Mononuclear cell (primary cell): ENCODE measurements at regions not wholly inside any gene's neighbourhood (a gene's known extent, or its start where the extent isn't known, plus 50 kb on each side); places are given as distances from the start of the nearest gene placed in this dataset.
"Not testable (repeated sequence)": the region's sequence is repeated elsewhere in the genome, so short reads cannot be mapped to it uniquely, and the experiment has no call there.

Experiments
- H3K27me3 ChIP-seq: 2 replicates; pipeline ENCODE4 v1.6.0; 2011; ENCODE audit warnings: low read length, control low read depth; ENCODE audit not compliant: insufficient read depth
- H3K4me1 ChIP-seq: 2 replicates; pipeline ENCODE4 v1.5.1; 2011; ENCODE audit warnings: mild to moderate bottlenecking, low read length, control low read depth; ENCODE audit not compliant: insufficient read depth
- H3K4me3 ChIP-seq: 2 replicates; pipeline ENCODE4 v1.5.1; 2011; ENCODE audit warnings: mild to moderate bottlenecking, low read length, moderate library complexity
- H3K9me3 ChIP-seq: 2 replicates; pipeline ENCODE4 v1.5.1; 2011; ENCODE audit warnings: low read depth, mild to moderate bottlenecking, control low read depth, low read length

GRCh38 chr5:92144824-92145223, 761.7 kb upstream of the ARRDC3 start:
- H3K27me3 ChIP-seq, result no peaks in the 10 kb centered on the region
- H3K4me3 ChIP-seq, result no peak overlapping the region
- H3K4me1 ChIP-seq, result no peaks in the 10 kb centered on the region
- peaks cover 5% of the 10 kb centered on the region for H3K9me3 ChIP-seq

DNA sequence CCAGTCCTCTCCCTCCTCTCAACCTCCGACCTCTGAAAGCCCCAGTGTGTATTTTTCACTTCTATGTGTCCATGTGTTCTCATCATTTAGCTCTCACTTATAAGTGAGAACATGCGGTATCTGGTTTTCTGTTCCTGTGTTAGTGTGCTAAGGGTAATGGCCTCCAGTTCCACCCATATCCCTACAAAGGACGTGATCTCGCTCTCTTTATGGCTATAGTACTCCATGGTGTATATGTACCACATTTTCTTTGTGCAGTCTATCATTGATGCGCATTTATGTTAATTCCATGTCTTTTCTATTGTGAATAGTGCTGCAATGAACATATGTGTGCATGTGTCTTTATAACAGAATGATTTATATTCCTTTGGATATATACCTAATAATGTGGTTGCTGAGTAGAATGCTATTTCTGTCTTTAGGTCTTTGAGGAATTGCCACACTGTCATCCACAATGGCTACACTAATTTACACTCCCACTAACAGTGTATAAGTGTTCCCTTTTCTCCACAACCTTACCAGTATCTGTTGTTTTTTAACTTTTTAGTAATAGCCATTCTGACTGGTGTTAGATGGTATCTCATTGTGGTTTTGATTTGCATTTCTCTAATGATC, 749.3 kb upstream of the ARRDC3 start:
- H3K27me3 ChIP-seq, H3K9me3 ChIP-seq, H3K4me1 ChIP-seq, H3K4me3 ChIP-seq: not testable (repeated sequence)

- H3K27me3 ChIP-seq, result no peaks in the 10 kb centered on the region
- H3K9me3 ChIP-seq, result no peaks in the 10 kb centered on the region
- no peaks in the 10 kb centered on the region for H3K4me1 ChIP-seq
- no peak overlapping the region for H3K4me3 ChIP-seq
These were observed 743.1 kb upstream of the ARRDC3 start for GRCh38 chr5:92126182-92126581.

DNA sequence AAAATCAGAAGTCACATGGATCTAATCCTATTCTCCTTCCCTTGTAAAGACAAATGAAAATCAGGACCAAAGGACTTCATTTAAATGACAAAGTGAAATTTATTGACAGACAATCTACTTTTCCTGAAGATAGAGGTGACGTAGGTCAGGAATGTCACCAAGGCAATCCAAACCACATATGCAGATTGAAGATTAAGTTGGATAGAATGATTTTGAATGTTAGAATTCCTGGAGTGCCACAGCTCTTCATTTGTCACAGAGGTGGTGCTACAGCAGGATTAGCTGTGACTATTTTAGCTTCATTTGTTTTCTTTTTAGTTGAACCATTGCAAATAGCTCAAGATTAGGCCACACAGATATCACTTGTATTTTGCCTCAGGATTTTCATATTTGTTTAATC, 736.0 kb upstream of the ARRDC3 start:
- Histone ChIP-seq H3K9me3 (no peaks in the 10 kb centered on the region), H3K27me3 (no peaks in the 10 kb centered on the region), H3K4me3 (no peak overlapping the region), H3K4me1 (no peaks in the 10 kb centered on the region)

DNA sequence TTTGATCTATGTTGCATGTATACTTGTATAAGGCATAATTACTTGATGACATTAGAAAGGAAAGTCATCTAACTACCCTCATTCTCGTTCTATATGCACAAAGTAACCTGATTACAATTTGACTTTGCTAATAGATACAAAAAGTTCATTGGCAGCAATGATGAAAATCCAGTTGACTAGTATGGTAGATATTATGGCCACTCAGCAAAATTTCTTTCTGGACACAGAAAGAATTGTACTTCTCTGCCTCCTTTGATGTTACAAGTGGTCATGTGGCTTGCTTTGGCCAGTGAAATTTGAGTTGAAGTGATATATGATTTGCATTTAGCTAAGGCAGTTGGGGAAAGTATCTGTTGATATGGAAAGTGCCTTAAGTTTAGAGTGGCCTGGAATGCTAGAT, 723.7 kb upstream of the ARRDC3 start:
- Histone ChIP-seq H3K27me3 (no peaks in the 10 kb centered on the region), H3K9me3 (no peaks in the 10 kb centered on the region), H3K4me3 (no peak overlapping the region), H3K4me1 (no peaks in the 10 kb centered on the region)

- H3K27me3 ChIP-seq, result no peaks in the 10 kb centered on the region
- H3K9me3 ChIP-seq, result no peaks in the 10 kb centered on the region
These were observed 721.0 kb upstream of the ARRDC3 start for GRCh38 chr5:92104126-92104525.

GRCh38 chr5:92102313-92102712, 719.2 kb upstream of the ARRDC3 start:
- no peaks in the 10 kb centered on the region for H3K27me3 ChIP-seq
- H3K4me1 ChIP-seq, result no peaks in the 10 kb centered on the region
- no peak overlapping the region for H3K4me3 ChIP-seq
- no peaks in the 10 kb centered on the region for H3K9me3 ChIP-seq

More at GRCh38 chr5:92104126-92104525, 721.0 kb upstream of the ARRDC3 start:
- no peak overlapping the region for H3K4me3 ChIP-seq
- no peaks in the 10 kb centered on the region for H3K4me1 ChIP-seq

DNA sequence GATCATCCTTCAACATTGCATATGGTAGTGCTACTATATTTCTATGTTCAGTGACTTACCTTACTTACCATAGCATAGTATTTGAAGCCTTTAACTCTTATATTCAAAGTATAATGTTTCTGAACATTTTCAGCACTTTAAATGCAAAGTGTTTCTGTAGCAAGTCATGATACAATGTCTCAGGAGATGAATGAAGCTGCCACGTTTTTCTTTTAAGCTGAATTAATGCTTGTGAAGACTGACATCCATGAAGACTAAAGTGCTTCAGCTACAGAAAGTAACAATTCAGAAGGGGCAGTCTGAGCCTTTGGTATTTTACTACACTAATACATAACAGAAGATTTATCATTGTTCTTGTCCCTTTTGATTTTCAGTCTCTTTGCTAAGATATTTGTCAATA, 709.1 kb upstream of the ARRDC3 start:
- Histone ChIP-seq H3K9me3 (peaks cover 5% of the 10 kb centered on the region), H3K4me1 (no peaks in the 10 kb centered on the region), H3K27me3 (no peaks in the 10 kb centered on the region), H3K4me3 (no peak overlapping the region)

DNA sequence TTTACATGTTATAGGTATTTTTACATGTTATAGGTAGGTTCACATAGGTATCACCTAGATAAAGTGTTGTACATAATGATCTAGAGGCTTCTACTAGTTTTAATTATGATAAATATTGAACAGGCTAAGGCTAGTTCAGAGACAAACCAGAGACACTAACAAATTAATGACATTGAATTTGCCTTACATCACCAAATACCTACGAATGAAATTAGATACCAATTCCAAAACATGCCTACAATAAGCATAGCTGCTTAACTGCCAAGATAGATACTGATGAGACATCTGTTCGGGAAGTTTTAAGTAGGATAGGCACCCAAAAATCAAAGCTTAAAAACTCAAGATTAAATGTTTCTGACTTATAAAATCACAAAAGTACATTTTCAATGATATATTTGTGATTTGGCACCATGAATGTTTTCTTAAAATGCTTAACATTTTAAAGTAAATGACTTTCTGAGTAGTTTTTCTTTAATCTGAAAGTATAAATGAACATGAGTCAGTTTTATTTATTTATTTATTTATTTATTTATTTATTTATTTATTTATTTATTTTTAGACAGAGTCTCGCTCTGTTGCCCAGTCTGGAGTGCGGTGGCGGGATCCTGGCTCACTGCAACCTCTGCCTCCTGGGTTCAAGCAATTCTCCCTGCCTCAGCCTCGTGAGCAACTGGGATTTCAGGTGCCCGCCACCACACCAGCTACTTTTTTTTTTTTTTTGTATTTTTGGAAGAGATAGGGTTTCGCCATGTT, 703.1 kb upstream of the ARRDC3 start:
- Histone ChIP-seq H3K4me1 (no peaks in the 10 kb centered on the region), H3K4me3 (no peak overlapping the region), H3K9me3 (no peaks in the 10 kb centered on the region), H3K27me3 (no peaks in the 10 kb centered on the region)

- Histone ChIP-seq H3K27me3 (no peaks in the 10 kb centered on the region), H3K4me1 (no peaks in the 10 kb centered on the region), H3K4me3 (no peak overlapping the region), H3K9me3 (no peaks in the 10 kb centered on the region)
These were observed 699.0 kb upstream of the ARRDC3 start for GRCh38 chr5:92081958-92082712.

DNA sequence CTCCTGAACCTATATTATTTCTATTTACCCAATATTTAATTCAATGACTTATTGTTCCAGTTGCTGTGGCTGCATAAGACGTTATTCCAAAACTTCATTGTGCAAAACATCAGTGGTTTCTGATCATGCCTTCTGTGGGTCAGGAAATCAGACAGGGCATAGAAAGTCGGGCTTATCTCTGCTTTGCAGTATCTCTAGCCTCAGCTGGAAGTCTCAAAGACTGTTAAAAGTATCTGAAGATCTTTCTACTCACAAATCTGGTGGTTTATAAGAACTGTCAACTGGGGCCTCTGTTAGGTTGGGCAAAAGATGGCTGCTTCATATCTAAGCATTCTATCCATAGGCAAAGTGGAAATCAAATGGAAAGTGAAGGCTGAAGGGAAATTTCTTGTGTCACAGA, 687.7 kb upstream of the ARRDC3 start:
- Histone ChIP-seq H3K4me1 (no peaks in the 10 kb centered on the region), H3K4me3 (no peak overlapping the region), H3K27me3 (no peaks in the 10 kb centered on the region), H3K9me3 (no peaks in the 10 kb centered on the region)

GRCh38 chr5:92064993-92065392, 681.9 kb upstream of the ARRDC3 start:
- Histone ChIP-seq H3K4me3 (no peak overlapping the region), H3K27me3 (no peaks in the 10 kb centered on the region), H3K9me3 (no peaks in the 10 kb centered on the region), H3K4me1 (no peaks in the 10 kb centered on the region)

DNA sequence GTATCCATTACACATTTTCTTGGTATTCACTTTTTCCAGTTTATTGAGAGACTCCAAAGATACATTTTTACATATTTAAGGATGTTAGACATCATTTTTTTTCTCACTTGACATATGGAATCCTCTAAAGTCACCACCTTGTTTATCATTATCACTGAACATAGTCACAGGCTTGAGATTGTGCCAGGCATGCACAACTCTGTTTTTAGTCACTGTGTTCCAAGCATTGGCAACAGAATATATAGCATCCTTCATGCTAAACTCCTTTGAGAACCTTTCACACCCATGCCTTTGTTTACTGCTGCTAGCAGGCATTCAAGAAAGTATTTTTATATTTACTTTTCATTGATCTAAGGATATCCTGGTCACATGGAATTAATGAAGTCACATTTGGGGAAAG, 668.6 kb upstream of the ARRDC3 start:
- Histone ChIP-seq H3K9me3 (no peaks in the 10 kb centered on the region), H3K4me1 (no peaks in the 10 kb centered on the region), H3K27me3 (no peaks in the 10 kb centered on the region), H3K4me3 (no peak overlapping the region)

DNA sequence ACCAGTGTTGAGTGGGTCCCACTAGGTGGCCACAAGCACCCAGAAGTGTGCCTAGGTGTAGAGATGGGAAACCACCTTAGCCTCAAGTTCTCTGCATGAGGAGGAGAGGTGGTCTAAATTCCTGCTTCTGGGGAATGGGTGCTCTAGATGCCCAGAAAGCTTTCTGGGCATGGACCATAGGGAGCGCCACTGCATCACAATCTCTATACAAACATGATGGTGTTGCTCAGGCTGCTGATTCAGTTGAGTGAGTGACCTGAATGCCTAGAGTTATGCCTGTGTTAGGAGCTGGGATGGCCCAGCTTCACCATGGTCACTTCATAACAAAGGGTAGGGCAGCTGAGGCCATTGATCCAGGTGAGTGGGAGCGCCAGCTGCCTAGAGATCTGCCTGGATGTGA, 667.9 kb upstream of the ARRDC3 start:
- Histone ChIP-seq H3K4me3 (no peak overlapping the region), H3K4me1 (no peaks in the 10 kb centered on the region), H3K27me3 (no peaks in the 10 kb centered on the region), H3K9me3 (no peaks in the 10 kb centered on the region)

- Histone ChIP-seq H3K9me3 (no peaks in the 10 kb centered on the region), H3K27me3 (no peaks in the 10 kb centered on the region), H3K4me1 (no peaks in the 10 kb centered on the region), H3K4me3 (no peak overlapping the region)
These were observed 659.0 kb upstream of the ARRDC3 start for GRCh38 chr5:92041911-92042660.
